Neural crest cell (in vitro differentiated cells): ENCODE measurements at regions not wholly inside any gene's neighbourhood (a gene's known extent, or its start where the extent isn't known, plus 50 kb on each side); places are given as distances from the start of the nearest gene placed in this dataset.

Experiments
- DNase-seq: peaks from one replicate; pipeline ENCODE4 v3.0.0; 2021; ENCODE audit warnings: low read depth, mixed read lengths, low spot score
- H3K27ac Mint-ChIP-seq: one replicate; pipeline ENCODE4 v1.8.0; 2021; ENCODE audit warnings: mild to moderate bottlenecking, mixed read lengths; ENCODE audit not compliant: unreplicated experiment
- H3K27me3 Mint-ChIP-seq: 2 replicates; pipeline ENCODE4 v1.8.0; 2021; ENCODE audit warnings: low read depth, mild to moderate bottlenecking, mixed read lengths
- H3K36me3 Mint-ChIP-seq: 2 replicates; pipeline ENCODE4 v1.8.0; 2021; ENCODE audit warnings: low read depth, mild to moderate bottlenecking, mixed read lengths
- H3K4me1 Mint-ChIP-seq: 2 replicates; pipeline ENCODE4 v1.8.0; 2021; ENCODE audit warnings: mixed read lengths
- H3K4me3 Mint-ChIP-seq: one replicate; pipeline ENCODE4 v1.8.0; 2021; ENCODE audit warnings: mild to moderate bottlenecking, mixed read lengths
- H3K9me3 Mint-ChIP-seq: 2 replicates; pipeline ENCODE4 v1.8.0; 2021; ENCODE audit warnings: mixed read lengths
- TF ChIP-seq, protein P1 (sequence below): fragments of 200-600 bp; sonication (generic); conservative IDR thresholded peaks from 2 replicates; pipeline ENCODE4 v1.5.0; 2021; ENCODE audit warnings: antibody characterized with exemption, mild to moderate bottlenecking

DNA sequence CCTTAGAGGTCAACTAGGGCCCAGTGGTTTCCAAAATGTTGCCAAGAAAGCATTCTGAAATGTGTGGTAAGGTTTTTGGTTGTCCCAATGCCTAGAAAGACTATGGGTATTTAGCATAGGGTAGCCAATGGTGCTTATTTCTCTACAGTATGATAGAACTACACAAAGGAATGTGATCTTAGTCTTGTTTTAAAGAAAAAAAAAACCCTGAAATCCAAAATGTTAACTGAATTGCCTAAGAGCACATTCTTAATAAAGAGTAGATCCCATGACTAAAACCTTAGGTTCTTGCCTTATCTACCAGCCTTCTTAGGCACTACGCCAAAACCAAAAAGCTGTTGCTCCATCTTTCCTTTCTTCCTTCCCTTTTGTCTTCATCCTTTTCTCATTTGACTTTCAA, 428.2 kb downstream of the MRPL39 start:
- Mint-ChIP-seq H3K27ac (no peak overlapping the region), H3K4me1 (no peaks in the 10 kb centered on the region), H3K9me3 (no peaks in the 10 kb centered on the region), H3K36me3 (no peaks in the 10 kb centered on the region), H3K4me3 (no peak overlapping the region), H3K27me3 (no peaks in the 10 kb centered on the region)
- no peak for DNase-seq
- TF ChIP-seq, protein P1, sequence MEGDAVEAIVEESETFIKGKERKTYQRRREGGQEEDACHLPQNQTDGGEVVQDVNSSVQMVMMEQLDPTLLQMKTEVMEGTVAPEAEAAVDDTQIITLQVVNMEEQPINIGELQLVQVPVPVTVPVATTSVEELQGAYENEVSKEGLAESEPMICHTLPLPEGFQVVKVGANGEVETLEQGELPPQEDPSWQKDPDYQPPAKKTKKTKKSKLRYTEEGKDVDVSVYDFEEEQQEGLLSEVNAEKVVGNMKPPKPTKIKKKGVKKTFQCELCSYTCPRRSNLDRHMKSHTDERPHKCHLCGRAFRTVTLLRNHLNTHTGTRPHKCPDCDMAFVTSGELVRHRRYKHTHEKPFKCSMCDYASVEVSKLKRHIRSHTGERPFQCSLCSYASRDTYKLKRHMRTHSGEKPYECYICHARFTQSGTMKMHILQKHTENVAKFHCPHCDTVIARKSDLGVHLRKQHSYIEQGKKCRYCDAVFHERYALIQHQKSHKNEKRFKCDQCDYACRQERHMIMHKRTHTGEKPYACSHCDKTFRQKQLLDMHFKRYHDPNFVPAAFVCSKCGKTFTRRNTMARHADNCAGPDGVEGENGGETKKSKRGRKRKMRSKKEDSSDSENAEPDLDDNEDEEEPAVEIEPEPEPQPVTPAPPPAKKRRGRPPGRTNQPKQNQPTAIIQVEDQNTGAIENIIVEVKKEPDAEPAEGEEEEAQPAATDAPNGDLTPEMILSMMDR = no peak

DNA sequence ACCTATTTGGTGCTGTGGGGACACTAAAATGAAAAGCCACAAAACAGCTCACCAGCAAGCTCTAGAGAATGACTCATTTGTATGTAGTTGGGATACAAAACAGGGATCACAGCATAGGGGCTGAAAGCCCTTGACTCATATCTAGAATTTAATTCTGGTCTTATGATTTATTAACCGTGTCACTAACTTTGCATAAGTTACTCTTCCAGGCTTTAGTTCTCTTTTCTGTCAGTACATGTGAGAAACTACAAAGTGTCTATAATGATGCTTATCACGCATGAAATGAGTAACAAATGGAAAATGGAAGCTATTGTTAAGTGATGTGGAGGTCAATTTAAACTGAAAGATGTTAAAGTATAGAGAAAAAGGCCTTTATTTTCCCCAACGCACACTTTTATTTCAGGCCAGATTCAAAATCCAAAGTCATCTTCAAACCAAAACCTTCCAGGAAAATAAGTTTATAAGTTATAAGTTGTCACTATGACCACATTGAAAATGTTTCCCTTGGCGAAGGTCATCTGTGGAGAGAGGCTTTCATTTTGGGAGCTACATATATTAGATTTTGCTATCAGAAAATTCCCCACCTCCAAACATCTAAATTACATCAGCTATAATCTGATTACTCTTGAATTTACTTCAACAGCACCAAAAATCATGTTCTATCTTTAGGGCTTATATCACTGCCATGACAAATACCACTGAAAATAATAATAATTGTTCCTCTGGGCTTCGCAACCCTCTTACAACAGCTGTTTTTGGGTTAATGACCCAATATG, 430.5 kb downstream of the MRPL39 start:
- Mint-ChIP-seq H3K36me3 (no peaks in the 10 kb centered on the region), H3K27ac (no peak overlapping the region), H3K27me3 (no peaks in the 10 kb centered on the region), H3K4me3 (no peak overlapping the region), H3K4me1 (no peaks in the 10 kb centered on the region), H3K9me3 (no peaks in the 10 kb centered on the region)
- no peak for DNase-seq
- TF ChIP-seq, protein P1 = no peak

DNA sequence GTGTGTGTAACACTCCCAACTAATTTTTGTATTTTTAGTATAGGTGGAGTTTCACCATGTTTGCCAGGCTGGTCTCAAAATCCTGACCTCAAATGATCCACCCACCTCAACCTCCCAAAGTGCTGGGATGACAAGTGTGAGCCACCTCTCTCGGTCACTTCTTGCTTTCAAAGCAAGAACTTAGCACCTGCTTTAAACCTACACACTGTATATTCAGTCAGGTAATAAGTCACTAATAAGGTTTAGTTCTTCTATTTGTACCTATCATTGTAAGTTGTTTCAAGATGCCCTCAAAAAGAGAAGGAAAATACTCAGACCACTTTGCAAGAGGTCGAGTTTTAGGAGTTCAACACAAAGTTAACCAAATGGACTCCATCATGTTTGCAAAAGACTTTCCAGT, 431.3 kb downstream of the MRPL39 start:
- no peaks in the 10 kb centered on the region for H3K36me3 Mint-ChIP-seq
- H3K4me1 Mint-ChIP-seq = no peaks in the 10 kb centered on the region
- H3K9me3 Mint-ChIP-seq = no peaks in the 10 kb centered on the region

DNA sequence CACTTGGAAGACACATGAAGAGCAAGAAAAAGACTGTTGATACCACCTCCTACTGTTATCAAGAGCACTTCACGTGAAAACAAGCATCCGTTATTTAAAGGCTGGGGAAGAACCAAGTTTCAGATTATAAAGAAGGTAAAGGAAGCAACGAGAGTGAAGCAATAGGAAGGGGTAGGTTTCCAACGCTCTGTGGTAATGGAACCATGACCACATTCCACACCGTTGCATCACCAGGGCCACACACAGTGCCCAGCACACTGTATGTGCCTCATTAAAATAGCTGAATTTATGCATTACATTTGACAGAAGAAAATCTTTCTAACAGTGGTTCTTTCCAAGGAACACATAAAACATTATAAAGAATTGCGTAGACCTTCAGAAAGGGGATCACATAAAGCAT, 435.8 kb downstream of the MRPL39 start:
- Mint-ChIP-seq H3K27ac (no peak overlapping the region), H3K27me3 (no peaks in the 10 kb centered on the region), H3K4me1 (no peaks in the 10 kb centered on the region), H3K9me3 (peaks cover 11% of the 10 kb centered on the region), H3K4me3 (no peak overlapping the region), H3K36me3 (no peaks in the 10 kb centered on the region)
- no peak for DNase-seq
- TF ChIP-seq, protein P1 = no peak

More for the DNA sequence above, 431.3 kb downstream of the MRPL39 start:
- no peak for DNase-seq
- Mint-ChIP-seq H3K27me3 (no peaks in the 10 kb centered on the region), H3K4me3 (no peak overlapping the region), H3K27ac (no peak overlapping the region)
- TF ChIP-seq, protein P1 = no peak

DNA sequence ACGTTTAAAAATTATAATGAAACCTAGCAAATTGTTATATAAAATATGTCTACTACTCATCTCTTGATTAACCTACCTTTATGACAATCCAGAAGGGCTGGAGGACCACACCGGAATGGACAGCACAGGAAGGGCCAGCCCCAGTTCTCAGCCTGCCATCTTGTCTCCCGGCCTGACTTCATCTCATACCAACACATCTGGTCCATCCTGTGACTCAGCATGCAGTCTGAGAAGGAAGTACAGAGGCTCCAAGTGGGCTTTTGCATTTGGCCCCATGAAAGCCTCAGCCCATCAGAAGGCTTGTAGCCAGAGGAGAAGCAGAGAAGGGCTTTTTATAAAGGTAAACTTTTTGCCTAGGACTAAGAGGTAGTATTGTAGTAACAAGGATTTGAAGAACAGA, 436.6 kb downstream of the MRPL39 start:
- Mint-ChIP-seq H3K4me1 (no peaks in the 10 kb centered on the region), H3K36me3 (no peaks in the 10 kb centered on the region), H3K27me3 (no peaks in the 10 kb centered on the region), H3K27ac (no peak overlapping the region), H3K4me3 (no peak overlapping the region), H3K9me3 (peaks cover 11% of the 10 kb centered on the region)
- DNase-seq = no peak
- TF ChIP-seq, protein P1 = no peak
